ENCODE measurements at regions not wholly inside any gene's neighbourhood (a gene's known extent, or its start where the extent isn't known, plus 50 kb on each side); places are given as distances from the start of the nearest gene placed in this dataset.

DNA sequence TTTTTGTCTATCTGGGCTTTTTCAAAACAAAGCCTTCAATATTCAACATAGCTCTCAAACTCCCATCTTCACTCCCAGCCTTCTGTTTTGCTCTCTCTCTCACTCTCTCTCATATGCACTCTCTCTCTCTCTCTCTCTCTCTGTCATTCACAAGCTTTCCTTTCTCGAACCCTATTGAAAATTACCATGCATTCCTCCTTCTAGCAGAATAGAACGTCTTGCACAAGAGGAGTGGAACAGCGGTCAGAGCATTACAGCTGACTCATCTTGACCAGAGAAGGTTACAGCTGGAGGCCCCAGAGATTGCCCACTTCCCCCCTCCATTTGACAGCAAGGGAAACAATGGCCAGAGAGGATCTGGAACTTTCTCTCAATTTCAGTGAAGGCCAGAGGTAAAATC is 51.0 kb upstream of the LIFR start:
- no peak for DNase-seq
- H2AFZ ChIP-seq (ENCODE audit: low read depth), result no peak overlapping the region
- CTCF ChIA-PET, result interaction anchor here (0.7 to 1.3 kb wide), 2 partner anchors 15 to 166 kb away, joined by 3 to 4 read pairs; no protein-coding TSS in a partner anchor

DNA sequence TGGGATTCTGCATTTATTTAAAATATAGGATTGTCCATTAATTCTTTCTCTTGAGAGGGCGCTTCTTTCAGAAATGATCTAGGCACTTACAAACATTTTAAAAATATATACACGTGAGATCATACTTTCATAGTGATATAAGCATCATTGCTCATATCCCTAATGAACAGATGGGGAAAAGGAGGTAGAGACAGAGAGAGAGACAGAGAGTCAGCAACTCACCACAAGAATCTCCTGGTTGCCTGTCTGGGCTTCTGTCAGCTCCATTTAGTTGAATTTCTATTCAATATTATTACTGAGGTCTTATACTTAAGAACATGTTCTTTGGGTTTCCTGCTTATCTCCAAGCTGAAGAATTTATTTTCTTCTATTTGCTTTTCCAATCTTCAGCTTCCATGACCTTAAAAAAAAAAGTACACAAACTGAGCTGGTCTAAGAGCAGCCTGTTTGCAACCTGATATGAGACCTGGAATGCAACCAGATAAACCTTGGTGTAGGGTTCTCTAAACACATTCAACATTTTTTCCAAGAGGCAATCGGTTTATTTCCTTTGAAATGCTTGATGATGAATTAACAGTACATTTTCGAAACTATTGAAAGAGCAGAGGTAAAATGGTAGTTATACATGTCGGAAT is 51.6 kb upstream of the LIFR start:
- no peaks in the 10 kb centered on the region for H4K20me1 ChIP-seq (ENCODE audit: insufficient read depth)
- H3F3A ChIP-seq (replicated peaks; ENCODE audit: insufficient read depth), result peaks cover 5% of the 10 kb centered on the region
- POLR2A ChIA-PET, result no interaction called here
- no peak for DNase-seq
- CTCF ChIA-PET, result interaction anchor here (1.3 kb wide), 1 partner anchor 166 kb away, joined by 4 read pairs; no protein-coding TSS in a partner anchor
- no peak overlapping the region for H2AFZ ChIP-seq (ENCODE audit: low read depth)
- H3K9me2 ChIP-seq, result no peaks in the 10 kb centered on the region
- no peak overlapping the region for H3K4me3 ChIP-seq (ENCODE audit: low read depth in 2 of 2, low read length in 1 of 2)
- no peaks in the 10 kb centered on the region for H3K79me2 ChIP-seq (ENCODE audit: insufficient read depth)
- H3K4me1 ChIP-seq (ENCODE audit: control insufficient read depth in 1 of 2, insufficient read depth in 2 of 2, low read depth in 1 of 2, low read length in 1 of 2), result no peaks in the 10 kb centered on the region; a peak in 1 of 4 replicates
- WGBS (ENCODE audit: low lambda C conversion rate), result 61% methylated on average over 5 of the region's 5 CpGs
- no peaks in the 10 kb centered on the region for H3K36me3 ChIP-seq (replicated peaks in 1 of 2; ENCODE audit: control insufficient read depth in 1 of 2, insufficient read depth in 2 of 2, low read length in 1 of 2)
- H3K4me2 ChIP-seq, result no peak overlapping the region
- no peaks in the 10 kb centered on the region for H3K9me3 ChIP-seq
- H3K9ac ChIP-seq, result no peak overlapping the region
- TF ChIP-seq POLR2AphosphoS5 (IDR thresholded peaks at IDR 0.05; ENCODE audit: low read depth, low read length) (no peak), NRF1 (IDR thresholded peaks at IDR 0.05; ENCODE audit: low read depth, low read length) (no peak), TEAD4 (IDR thresholded peaks at IDR 0.05; ENCODE audit: borderline replicate concordance, insufficient read depth) (no peak), FOXJ3 (CRISPR knock-in tag; IDR thresholded peaks at IDR 0.05) (no peak), NFIC (IDR thresholded peaks at IDR 0.05; ENCODE audit: borderline replicate concordance) (no peak), JUND (IDR thresholded peaks at IDR 0.05) (no peak), RFX5 (IDR thresholded peaks at IDR 0.05; ENCODE audit: low read length) (no peak)
- no peaks in the 10 kb centered on the region for H3K27me3 ChIP-seq (ENCODE audit: insufficient read depth)
- H3K27ac ChIP-seq (ENCODE audit: low read depth in 2 of 2, low read length in 1 of 2), result peak overlapping the region in 1 of 2 experiments; percentile 28; a peak in 1 of 4 replicates

More for the DNA sequence above, 51.0 kb upstream of the LIFR start:
- H3K79me2 ChIP-seq (ENCODE audit: insufficient read depth), result no peaks in the 10 kb centered on the region
- H3K4me1 ChIP-seq (ENCODE audit: control insufficient read depth in 1 of 2, insufficient read depth in 2 of 2, low read depth in 1 of 2, low read length in 1 of 2), result no peaks in the 10 kb centered on the region; a peak in 1 of 4 replicates
- H3K9me2 ChIP-seq, result no peaks in the 10 kb centered on the region
- no peaks in the 10 kb centered on the region for H3K27me3 ChIP-seq (ENCODE audit: insufficient read depth)
- no peaks in the 10 kb centered on the region for H3K9me3 ChIP-seq
- H4K20me1 ChIP-seq (ENCODE audit: insufficient read depth), result no peaks in the 10 kb centered on the region
- POLR2A ChIA-PET, result no interaction called here
- no peaks in the 10 kb centered on the region for H3K36me3 ChIP-seq (replicated peaks in 1 of 2; ENCODE audit: control insufficient read depth in 1 of 2, insufficient read depth in 2 of 2, low read length in 1 of 2)
- H3K4me2 ChIP-seq, result no peak overlapping the region
- peaks cover 5% of the 10 kb centered on the region for H3F3A ChIP-seq (replicated peaks; ENCODE audit: insufficient read depth)
- 27% methylated on average over 3 of the region's 3 CpGs for WGBS (ENCODE audit: low lambda C conversion rate)
- TF ChIP-seq TCF12 (IDR thresholded peaks at IDR 0.05), result peak; percentile 28; the same call in 1 of the 2 replicates
- TF ChIP-seq, protein P1, sequence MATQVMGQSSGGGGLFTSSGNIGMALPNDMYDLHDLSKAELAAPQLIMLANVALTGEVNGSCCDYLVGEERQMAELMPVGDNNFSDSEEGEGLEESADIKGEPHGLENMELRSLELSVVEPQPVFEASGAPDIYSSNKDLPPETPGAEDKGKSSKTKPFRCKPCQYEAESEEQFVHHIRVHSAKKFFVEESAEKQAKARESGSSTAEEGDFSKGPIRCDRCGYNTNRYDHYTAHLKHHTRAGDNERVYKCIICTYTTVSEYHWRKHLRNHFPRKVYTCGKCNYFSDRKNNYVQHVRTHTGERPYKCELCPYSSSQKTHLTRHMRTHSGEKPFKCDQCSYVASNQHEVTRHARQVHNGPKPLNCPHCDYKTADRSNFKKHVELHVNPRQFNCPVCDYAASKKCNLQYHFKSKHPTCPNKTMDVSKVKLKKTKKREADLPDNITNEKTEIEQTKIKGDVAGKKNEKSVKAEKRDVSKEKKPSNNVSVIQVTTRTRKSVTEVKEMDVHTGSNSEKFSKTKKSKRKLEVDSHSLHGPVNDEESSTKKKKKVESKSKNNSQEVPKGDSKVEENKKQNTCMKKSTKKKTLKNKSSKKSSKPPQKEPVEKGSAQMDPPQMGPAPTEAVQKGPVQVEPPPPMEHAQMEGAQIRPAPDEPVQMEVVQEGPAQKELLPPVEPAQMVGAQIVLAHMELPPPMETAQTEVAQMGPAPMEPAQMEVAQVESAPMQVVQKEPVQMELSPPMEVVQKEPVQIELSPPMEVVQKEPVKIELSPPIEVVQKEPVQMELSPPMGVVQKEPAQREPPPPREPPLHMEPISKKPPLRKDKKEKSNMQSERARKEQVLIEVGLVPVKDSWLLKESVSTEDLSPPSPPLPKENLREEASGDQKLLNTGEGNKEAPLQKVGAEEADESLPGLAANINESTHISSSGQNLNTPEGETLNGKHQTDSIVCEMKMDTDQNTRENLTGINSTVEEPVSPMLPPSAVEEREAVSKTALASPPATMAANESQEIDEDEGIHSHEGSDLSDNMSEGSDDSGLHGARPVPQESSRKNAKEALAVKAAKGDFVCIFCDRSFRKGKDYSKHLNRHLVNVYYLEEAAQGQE (IDR thresholded peaks at IDR 0.05; ENCODE audit: low read depth, low read length), result no peak
- TF ChIP-seq, protein P2, sequence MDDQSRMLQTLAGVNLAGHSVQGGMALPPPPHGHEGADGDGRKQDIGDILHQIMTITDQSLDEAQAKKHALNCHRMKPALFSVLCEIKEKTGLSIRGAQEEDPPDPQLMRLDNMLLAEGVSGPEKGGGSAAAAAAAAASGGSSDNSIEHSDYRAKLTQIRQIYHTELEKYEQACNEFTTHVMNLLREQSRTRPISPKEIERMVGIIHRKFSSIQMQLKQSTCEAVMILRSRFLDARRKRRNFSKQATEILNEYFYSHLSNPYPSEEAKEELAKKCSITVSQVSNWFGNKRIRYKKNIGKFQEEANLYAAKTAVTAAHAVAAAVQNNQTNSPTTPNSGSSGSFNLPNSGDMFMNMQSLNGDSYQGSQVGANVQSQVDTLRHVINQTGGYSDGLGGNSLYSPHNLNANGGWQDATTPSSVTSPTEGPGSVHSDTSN (IDR thresholded peaks at IDR 0.05), result 0 out of 2 replicates have a peak, but pooled peaks have one; percentile 7
- TF ChIP-seq YY1 (IDR thresholded peaks at IDR 0.05; ENCODE audit: low read depth), result no peak
- no peak overlapping the region for H3K9ac ChIP-seq
- H3K4me3 ChIP-seq (ENCODE audit: low read depth in 2 of 2, low read length in 1 of 2), result no peak overlapping the region
- no peak overlapping the region for H3K27ac ChIP-seq (ENCODE audit: low read depth in 2 of 2, low read length in 1 of 2)

Measured in SK-N-SH (cell line).